ENCODE measurements at regions not wholly inside any gene's neighbourhood (a gene's known extent, or its start where the extent isn't known, plus 50 kb on each side); places are given as distances from the start of the nearest gene placed in this dataset.
A peak's percentile ranks its signal among the peaks of the same experiment; 100 is the strongest.

- H3K27ac ChIP-seq: no peak overlapping the region
- H3K9me3 ChIP-seq: no peaks in the 10 kb centered on the region
- intact Hi-C loops (cut with DNase I; ENCODE audit: low total_unique reads): no loop called here
- H3K36me3 ChIP-seq: no peaks in the 10 kb centered on the region
- DNase-seq: no peak
- TF ChIP-seq POLR2A (IDR thresholded peaks at IDR 0.05) (no peak), CTCF (IDR thresholded peaks at IDR 0.05 in 4 of 5, conservative IDR thresholded peaks at IDR 0.05 in 1 of 5) (no peak)
- peaks cover 4% of the 10 kb centered on the region in 2 donors for H3K4me1 ChIP-seq
- in situ Hi-C loops (cut with MboI; ENCODE audit: low sequenced_read_pairs in 4 of 4): no loop called here
- no peaks in the 10 kb centered on the region for H3K27me3 ChIP-seq
- ATAC-seq: no peak
- no peak overlapping the region for H3K4me3 ChIP-seq
Observed at GRCh38 chrX:150058728-150059127, 120.4 kb upstream of the EOLA2 start.

- Histone ChIP-seq H3K36me3 (no peaks in the 10 kb centered on the region), H3K4me1 (peaks cover 4% of the 10 kb centered on the region in 2 donors), H3K27me3 (no peaks in the 10 kb centered on the region), H3K4me3 (no peak overlapping the region), H3K9me3 (no peaks in the 10 kb centered on the region), H3K27ac (no peak overlapping the region)
- TF ChIP-seq POLR2A (IDR thresholded peaks at IDR 0.05) (no peak), CTCF (IDR thresholded peaks at IDR 0.05 in 4 of 5, conservative IDR thresholded peaks at IDR 0.05 in 1 of 5) (no peak)
- no peak for ATAC-seq
- intact Hi-C loops (cut with DNase I; ENCODE audit: low total_unique reads) (loop anchor here (10.0 kb wide), 1 partner anchor 304 kb away; the partner anchor contains the start of gene MAMLD1), in situ Hi-C loops (cut with MboI; ENCODE audit: low sequenced_read_pairs in 4 of 4) (no loop called here)
- DNase-seq: no peak
Observed at GRCh38 chrX:150060406-150060805, 122.1 kb upstream of the EOLA2 start.

- Histone ChIP-seq H3K36me3 (no peaks in the 10 kb centered on the region), H3K4me3 (no peak overlapping the region), H3K4me1 (peaks cover 4% of the 10 kb centered on the region in 2 donors), H3K27me3 (no peaks in the 10 kb centered on the region), H3K9me3 (no peaks in the 10 kb centered on the region), H3K27ac (peak overlapping the region; percentile 61 to 74 (median 70))
- peak; percentile 67 to 82 for DNase-seq
- TF ChIP-seq CTCF (IDR thresholded peaks at IDR 0.05 in 4 of 5, conservative IDR thresholded peaks at IDR 0.05 in 1 of 5): peak in 3 of 5 experiments; percentile 11 to 36 (median 29)
- no peak for TF ChIP-seq POLR2A (IDR thresholded peaks at IDR 0.05)
- peak; percentile 99 to 100 for ATAC-seq
- in situ Hi-C loops (cut with MboI; ENCODE audit: low sequenced_read_pairs in 4 of 4) (no loop called here), intact Hi-C loops (cut with DNase I; ENCODE audit: low total_unique reads) (loop anchor here (2.0 to 10.0 kb wide), 2 partner anchors 26 to 302 kb away; partner anchors contain the start of gene MAMLD1)
Observed at GRCh38 chrX:150062292-150063137, 124.2 kb upstream of the EOLA2 start.

GRCh38 chrX:150063138-150063518 is 124.8 kb upstream of the EOLA2 start:
- TF ChIP-seq CTCF (IDR thresholded peaks at IDR 0.05 in 4 of 5, conservative IDR thresholded peaks at IDR 0.05 in 1 of 5): no peak
- no peak for TF ChIP-seq POLR2A (IDR thresholded peaks at IDR 0.05)
- Histone ChIP-seq H3K4me3 (no peak overlapping the region), H3K9me3 (no peaks in the 10 kb centered on the region), H3K36me3 (no peaks in the 10 kb centered on the region), H3K27me3 (no peaks in the 10 kb centered on the region), H3K27ac (peak overlapping the region; percentile 61 to 74 (median 70)), H3K4me1 (peaks cover 4% of the 10 kb centered on the region in 2 donors)
- intact Hi-C loops (cut with DNase I; ENCODE audit: low total_unique reads): loop anchor here (2.0 to 10.0 kb wide), 2 partner anchors 26 to 302 kb away; partner anchors contain the start of gene MAMLD1
- in situ Hi-C loops (cut with MboI; ENCODE audit: low sequenced_read_pairs in 4 of 4): no loop called here
- ATAC-seq (peak in 1 of 2 donors; percentile 54), DNase-seq (no peak)

Data from gastrocnemius medialis (tissue), 4 donors.